AG04450 (cell line): ENCODE measurements at regions not wholly inside any gene's neighbourhood (a gene's known extent, or its start where the extent isn't known, plus 50 kb on each side); places are given as distances from the start of the nearest gene placed in this dataset.
A peak's percentile ranks its signal among the peaks of the same experiment; 100 is the strongest.
"Not testable (repeated sequence)": the region's sequence is repeated elsewhere in the genome, so short reads cannot be mapped to it uniquely, and the experiment has no call there.

ENCODE experiments used
- CTCF ChIA-PET: fragments of 300-600, 350-600 bp; formaldehyde crosslinking; extraction: SDS; loops from one replicate; lab custom pipeline; 2022; ENCODE audit warnings: antibody characterized with exemption, inconsistent platforms; lab: Charles Lee
- POLR2A ChIA-PET: fragments of 350-600 bp; formaldehyde crosslinking; extraction: SDS; loops from one replicate; lab custom pipeline; 2021; ENCODE audit warnings: antibody characterized with exemption, inconsistent platforms; lab: Yijun Ruan, JAX
- DNase-seq: peaks from one replicate; pipeline ENCODE4 v3.0.0-alpha.2; 2011; ENCODE audit warnings: low read depth, low spot score
- H3K27ac ChIP-seq: one replicate; pipeline ENCODE4 v1.5.1; 2012; ENCODE audit warnings: low read depth, low read length, control low read depth
- H3K27me3 ChIP-seq: one replicate; pipeline ENCODE4 v1.6.0; 2012; ENCODE audit warnings: low read length; ENCODE audit not compliant: control insufficient read depth, insufficient read depth
- H3K4me3 ChIP-seq: 2 replicates; pipeline ENCODE4 v1.5.1; 2011; ENCODE audit warnings: mild to moderate bottlenecking, low read depth, low read length, control low read depth
- H3K9me3 ChIP-seq: 2 replicates; pipeline ENCODE4 v1.5.1; 2012; ENCODE audit warnings: low read length; ENCODE audit not compliant: control insufficient read depth, insufficient read depth
- CTCF ChIP-seq: IDR thresholded peaks from 2 replicates; pipeline ENCODE4 v1.5.1; 2011; ENCODE audit warnings: low read depth, low read length, control low read depth, inconsistent platforms

GRCh38 chr9:40971773-40972172 lies 156.7 kb downstream of the FOXD4L6 start:
- H3K27ac ChIP-seq, DNase-seq, H3K4me3 ChIP-seq, H3K27me3 ChIP-seq, POLR2A ChIA-PET, H3K9me3 ChIP-seq, CTCF ChIA-PET: not testable (repeated sequence)

- H3K27me3 ChIP-seq, H3K4me3 ChIP-seq, H3K27ac ChIP-seq, POLR2A ChIA-PET, CTCF ChIA-PET, DNase-seq, H3K9me3 ChIP-seq: not testable (repeated sequence)
- TF ChIP-seq CTCF, result peak; percentile 24; the same call in 1 of the 2 replicates
These were observed 158.1 kb downstream of the FOXD4L6 start for GRCh38 chr9:40970340-40970739.

GRCh38 chr9:40962461-40962860 lies 166.0 kb downstream of the FOXD4L6 start:
- CTCF ChIA-PET, H3K27ac ChIP-seq, POLR2A ChIA-PET, H3K9me3 ChIP-seq, H3K4me3 ChIP-seq, H3K27me3 ChIP-seq, DNase-seq: not testable (repeated sequence)

- H3K27me3 ChIP-seq, H3K9me3 ChIP-seq, DNase-seq, POLR2A ChIA-PET, H3K27ac ChIP-seq, CTCF ChIA-PET, H3K4me3 ChIP-seq: not testable (repeated sequence)
- TF ChIP-seq CTCF, result peak; percentile 28
These were observed 176.5 kb downstream of the FOXD4L6 start for GRCh38 chr9:40951876-40952494.

- H3K27ac ChIP-seq, DNase-seq, H3K9me3 ChIP-seq, H3K4me3 ChIP-seq, POLR2A ChIA-PET, CTCF ChIA-PET, H3K27me3 ChIP-seq: not testable (repeated sequence)
These were observed 182.3 kb downstream of the FOXD4L6 start for GRCh38 chr9:40946228-40946627.

GRCh38 chr9:40942730-40943129 lies 185.8 kb downstream of the FOXD4L6 start:
- H3K27ac ChIP-seq, H3K9me3 ChIP-seq, H3K4me3 ChIP-seq, DNase-seq, POLR2A ChIA-PET, H3K27me3 ChIP-seq, CTCF ChIA-PET: not testable (repeated sequence)

GRCh38 chr9:40939888-40940209 lies 188.6 kb downstream of the FOXD4L6 start:
- DNase-seq, H3K9me3 ChIP-seq, CTCF ChIA-PET, H3K4me3 ChIP-seq, POLR2A ChIA-PET, H3K27ac ChIP-seq, H3K27me3 ChIP-seq: not testable (repeated sequence)

- H3K27ac ChIP-seq, H3K27me3 ChIP-seq, H3K9me3 ChIP-seq, H3K4me3 ChIP-seq, DNase-seq, POLR2A ChIA-PET, CTCF ChIA-PET: not testable (repeated sequence)
These were observed 189.1 kb downstream of the FOXD4L6 start for GRCh38 chr9:40939201-40939887.
